NCI-H524 treated with DMSO at 0.1 percent for 48 hours (cell line): ENCODE measurements at regions not wholly inside any gene's neighbourhood (a gene's known extent, or its start where the extent isn't known, plus 50 kb on each side); places are given as distances from the start of the nearest gene placed in this dataset.
A peak's percentile ranks its signal among the peaks of the same experiment; 100 is the strongest.

Source experiments
- DNase-seq: peaks from one replicate; lab custom pipeline; 2025; lab: John Stamatoyannopoulos, UW

DNA sequence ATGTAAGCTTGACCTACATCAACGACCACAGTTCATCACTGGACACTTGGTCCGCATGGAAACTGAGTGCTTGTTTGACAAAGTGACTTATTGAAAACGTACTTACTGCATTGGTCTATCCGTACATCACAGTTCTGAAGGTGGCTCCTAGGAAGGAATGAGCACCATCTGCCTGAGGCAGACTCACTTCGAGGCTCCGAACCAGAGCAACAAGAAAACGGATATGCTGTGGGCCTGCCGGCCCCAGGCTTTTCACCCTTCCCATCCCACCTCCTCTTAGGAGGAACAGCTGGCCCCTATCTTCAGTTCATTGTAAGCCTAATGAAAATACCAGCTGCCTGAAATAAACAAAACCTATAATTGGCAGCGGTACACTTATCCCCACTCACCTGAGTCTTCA, 67.2 kb upstream of the TSLP start:
- DNase-seq, result peak; percentile 64

DNA sequence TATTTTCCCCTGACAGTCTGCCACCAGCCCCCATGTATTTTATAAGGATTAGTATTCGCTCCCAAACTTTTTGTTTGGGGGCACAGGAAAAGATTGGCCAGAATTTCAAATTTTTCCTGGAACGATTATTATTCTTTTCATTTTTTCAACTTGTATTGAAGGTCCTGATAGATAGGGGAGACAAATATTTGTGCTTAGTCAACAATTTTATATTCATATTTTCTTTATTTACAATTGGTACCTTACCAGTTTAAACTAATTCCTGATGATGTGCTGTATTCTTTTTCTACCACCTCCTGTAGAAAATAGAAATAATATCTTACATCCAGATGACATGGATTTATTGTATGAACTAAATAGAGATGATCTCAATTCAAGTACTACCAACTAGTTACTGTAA, 60.7 kb upstream of the TSLP start:
- DNase-seq, result no peak

DNA sequence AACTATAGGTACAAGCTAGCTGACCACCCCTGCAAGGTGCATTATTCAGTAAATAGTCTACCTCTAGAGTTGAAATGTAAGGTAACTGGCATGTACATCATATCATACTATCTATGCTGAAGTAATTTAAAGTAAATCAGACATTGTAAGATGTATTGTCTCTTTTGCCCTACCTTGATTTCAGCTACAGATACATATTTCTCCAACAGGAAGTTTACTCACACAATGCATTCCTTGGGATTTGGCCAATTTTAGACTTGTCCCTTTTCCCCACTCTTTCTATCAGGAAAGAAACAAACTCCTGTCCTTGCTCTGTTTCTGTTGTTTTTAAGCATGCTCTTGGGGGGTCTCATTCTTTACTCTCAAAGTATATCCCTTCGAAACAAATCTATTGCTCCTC, 58.5 kb upstream of the TSLP start:
- no peak for DNase-seq

DNA sequence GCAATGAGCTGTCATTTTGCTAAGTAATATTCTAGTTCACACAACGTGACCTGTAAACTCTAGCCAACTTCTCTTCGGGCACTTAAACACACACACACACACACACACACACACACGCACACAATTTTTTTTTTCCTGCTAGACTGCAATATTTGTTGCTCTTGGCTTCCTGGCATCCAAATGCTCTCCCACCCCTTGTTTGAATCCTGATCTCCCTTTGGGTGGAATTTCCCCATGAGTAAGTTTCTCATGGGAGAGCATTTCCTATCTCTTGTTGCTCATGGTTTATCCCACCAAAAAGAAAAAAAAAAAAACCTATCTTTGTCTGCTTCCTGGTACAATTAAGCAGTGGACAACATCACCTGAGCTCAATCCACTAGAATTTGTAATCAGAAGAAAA, 54.7 kb upstream of the TSLP start:
- no peak for DNase-seq

DNA sequence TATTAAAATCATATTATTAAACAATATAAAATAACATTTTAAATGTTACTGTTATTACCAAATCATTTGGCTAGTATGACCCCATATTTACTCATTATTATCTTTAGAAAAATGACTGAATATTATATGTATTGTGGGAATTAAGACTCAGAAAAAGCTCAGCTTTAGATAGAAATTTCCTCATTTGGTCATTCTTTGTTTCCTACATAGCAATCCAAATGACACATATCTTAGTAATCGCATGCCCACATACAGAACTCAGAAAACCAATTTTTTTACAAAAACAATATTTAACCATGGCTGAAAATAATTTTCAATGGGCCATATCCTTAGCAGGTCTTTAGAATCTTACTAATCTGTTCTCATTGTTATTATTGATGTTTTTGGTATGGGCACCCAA, 53.8 kb upstream of the TSLP start:
- no peak for DNase-seq
